HG03066 (cell line): ENCODE measurements at regions not wholly inside any gene's neighbourhood (a gene's known extent, or its start where the extent isn't known, plus 50 kb on each side); places are given as distances from the start of the nearest gene placed in this dataset.
"Not testable (repeated sequence)": the region's sequence is repeated elsewhere in the genome, so short reads cannot be mapped to it uniquely, and the experiment has no call there.

Source experiments
- ATAC-seq: cut with Tn5 transposase; IDR thresholded peaks from one replicate; pipeline ENCODE4 v1.9.1; 2021; ENCODE audit warnings: low read depth; ENCODE audit not compliant: unreplicated experiment

GRCh38 chr7:86209036-86209435, 434.7 kb upstream of the GRM3 start:
- ATAC-seq: no peak

GRCh38 chr7:86207740-86208139, 436.0 kb upstream of the GRM3 start:
- ATAC-seq: no peak

GRCh38 chr7:86202833-86203232, 440.9 kb upstream of the GRM3 start:
- no peak for ATAC-seq

GRCh38 chr7:86201767-86202166, 441.9 kb upstream of the GRM3 start:
- ATAC-seq: no peak

- no peak for ATAC-seq
Measured at GRCh38 chr7:86199881-86200614, 443.7 kb upstream of the GRM3 start.

- no peak for ATAC-seq
Measured at GRCh38 chr7:86190351-86190750, 453.4 kb upstream of the GRM3 start.

- ATAC-seq: no peak
Measured at GRCh38 chr7:86181474-86181873, 462.2 kb upstream of the GRM3 start.

GRCh38 chr7:86164827-86165226, 478.9 kb upstream of the GRM3 start:
- ATAC-seq: no peak

- ATAC-seq: no peak
Measured at GRCh38 chr7:86158111-86158510, 485.6 kb upstream of the GRM3 start.

GRCh38 chr7:86155623-86156022, 488.1 kb upstream of the GRM3 start:
- ATAC-seq: no peak

GRCh38 chr7:86152926-86153325, 490.8 kb upstream of the GRM3 start:
- ATAC-seq: no peak

GRCh38 chr7:86149024-86149665, 494.6 kb upstream of the GRM3 start:
- no peak for ATAC-seq

GRCh38 chr7:86148501-86148900, 495.2 kb upstream of the GRM3 start:
- ATAC-seq: no peak

- no peak for ATAC-seq
Measured at GRCh38 chr7:86137343-86137742, 506.4 kb upstream of the GRM3 start.

GRCh38 chr7:86130268-86130667, 513.4 kb upstream of the GRM3 start:
- ATAC-seq: no peak

- ATAC-seq: no peak
Measured at GRCh38 chr7:86123476-86123875, 520.2 kb upstream of the GRM3 start.

- no peak for ATAC-seq
Measured at GRCh38 chr7:86094166-86094669, 549.5 kb upstream of the GRM3 start.

GRCh38 chr7:86091369-86091768, 552.3 kb upstream of the GRM3 start:
- no peak for ATAC-seq

GRCh38 chr7:86089455-86089854, 554.3 kb upstream of the GRM3 start:
- ATAC-seq: no peak

- not testable (repeated sequence) for ATAC-seq
Measured at GRCh38 chr7:86064572-86064971, 579.1 kb upstream of the GRM3 start.

- ATAC-seq: no peak
Measured at GRCh38 chr7:86058649-86059048, 585.1 kb upstream of the GRM3 start.

GRCh38 chr7:86050918-86051317, 592.8 kb upstream of the GRM3 start:
- no peak for ATAC-seq
